ENCODE measurements at regions not wholly inside any gene's neighbourhood (a gene's known extent, or its start where the extent isn't known, plus 50 kb on each side); places are given as distances from the start of the nearest gene placed in this dataset.

DNA sequence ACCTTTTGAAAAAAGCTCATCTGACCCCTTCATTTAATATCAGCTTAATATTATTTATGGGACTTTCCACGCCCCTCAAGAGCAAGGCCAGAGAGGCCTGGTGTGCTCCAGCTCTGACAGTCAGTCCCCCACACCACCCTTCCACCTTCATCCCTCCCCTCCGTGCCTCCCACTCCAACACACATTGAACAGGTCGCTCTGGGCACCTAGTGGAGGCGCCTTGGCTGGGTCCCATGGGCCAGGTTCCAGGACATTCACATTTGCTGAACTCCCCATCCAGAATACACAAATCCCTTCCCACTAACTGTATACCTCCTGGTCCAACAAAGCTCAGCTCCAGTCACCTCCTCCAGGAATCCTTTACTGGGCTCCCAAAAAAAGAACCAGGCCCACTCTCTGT, 137.5 kb downstream of the BCOR start:
- dilution Hi-C loops (cut with HindIII; ENCODE audit: low sequenced_read_pairs, unreplicated experiment) = no loop called here
- POLR2A ChIA-PET (ENCODE audit: unreplicated experiment) = no interaction called here
- no peak overlapping the region for H2BK15ac ChIP-seq (ENCODE audit: low read depth, low read length)
- BruUV-seq (replicated peaks) = no TSS peak
- H2AFZ ChIP-seq (replicated peaks; ENCODE audit: low read length, poor library complexity) = no peak overlapping the region
- DNase-seq (no peak), ATAC-seq (ENCODE audit: low read depth) (no peak)
- no peaks in the 10 kb centered on the region for H3K36me3 ChIP-seq (ENCODE audit: control insufficient read depth, insufficient read depth, low read length)
- H3K56ac ChIP-seq (ENCODE audit: extremely low read depth, insufficient read depth, low read length) = no peak overlapping the region
- no peak overlapping the region for H3K4me3 ChIP-seq (ENCODE audit: insufficient read depth, low read depth, low read length)
- no peak overlapping the region for H2AK9ac ChIP-seq (replicated peaks; ENCODE audit: low read depth, low read length, poor library complexity)
- no peak overlapping the region for H4K5ac ChIP-seq (ENCODE audit: low read depth, low read length)
- H4K91ac ChIP-seq (ENCODE audit: insufficient read depth, low read depth, low read length) = no peak overlapping the region
- no peak overlapping the region for H3K23ac ChIP-seq (ENCODE audit: low read depth, low read length)
- no peak overlapping the region for H2AK5ac ChIP-seq (ENCODE audit: low read depth, low read length)
- H3K14ac ChIP-seq (replicated peaks; ENCODE audit: low read depth, low read length) = no peak overlapping the region
- no peak overlapping the region for H3K18ac ChIP-seq (ENCODE audit: low read depth, low read length)
- no peaks in the 10 kb centered on the region; the same call in 1 of the 2 replicates for H3K9me1 ChIP-seq (ENCODE audit: insufficient read depth, low read length)
- no peak overlapping the region for H2BK120ac ChIP-seq (ENCODE audit: low read depth, low read length)
- H3K27me3 ChIP-seq (ENCODE audit: control insufficient read depth, insufficient read depth, low read length) = peaks cover 26% of the 10 kb centered on the region
- CTCF ChIA-PET = interaction anchor here (0.7 kb wide), 2 partner anchors 56 to 557 kb away, joined by 3 read pairs; no protein-coding TSS in a partner anchor
- peaks cover 6% of the 10 kb centered on the region for H3K9me3 ChIP-seq (ENCODE audit: control insufficient read depth, insufficient read depth, low read length)
- no CpG with 5 or more reads among the region's 4 CpGs for WGBS, 2 experiments (ENCODE audit: extremely low coverage in 2 of 2, insufficient read length in 1 of 2)
- H2BK20ac ChIP-seq (ENCODE audit: low read depth, low read length) = no peak overlapping the region
- no peak overlapping the region for H3K4ac ChIP-seq (ENCODE audit: low read depth, low read length)
- H2BK5ac ChIP-seq (ENCODE audit: low read depth, low read length, poor library complexity, severe bottlenecking) = no peak overlapping the region
- no peak for TF ChIP-seq FOS (IDR thresholded peaks at IDR 0.05; ENCODE audit: low read depth, low read length)
- no peak for TF ChIP-seq NFE2L2 (IDR thresholded peaks at IDR 0.05; ENCODE audit: low read depth, low read length)
- no peak for TF ChIP-seq CHD1 (IDR thresholded peaks at IDR 0.05; ENCODE audit: low read depth, low read length)
- TF ChIP-seq CEBPB (IDR thresholded peaks at IDR 0.05; ENCODE audit: low read depth, low read length) = no peak
- TF ChIP-seq BHLHE40 (IDR thresholded peaks at IDR 0.05; ENCODE audit: low read depth, low read length) = no peak
- TF ChIP-seq RAD21 (IDR thresholded peaks at IDR 0.05; ENCODE audit: low read length) = no peak
- no peak for TF ChIP-seq MXI1 (IDR thresholded peaks at IDR 0.05; ENCODE audit: borderline replicate concordance, low read depth, low read length)
- no peak for TF ChIP-seq RCOR1 (IDR thresholded peaks at IDR 0.05; ENCODE audit: insufficient replicate concordance, low read length)
- in situ Hi-C loops (cut with MboI; ENCODE audit: low sequenced_read_pairs) = no loop called here
- intact Hi-C loops (cut with micrococcal nuclease) = no loop called here
- H3K27ac ChIP-seq (ENCODE audit: insufficient read depth, low read length) = no peak overlapping the region
- no peak overlapping the region for H3K9ac ChIP-seq (ENCODE audit: low read depth, low read length)
- H3K4me2 ChIP-seq (ENCODE audit: low read depth, low read length) = no peak overlapping the region
- no peaks in the 10 kb centered on the region for H4K20me1 ChIP-seq (ENCODE audit: insufficient read depth, low read length)
- no peaks in the 10 kb centered on the region for H3K4me1 ChIP-seq (ENCODE audit: control insufficient read depth, insufficient read depth, low read length)
- H3K79me1 ChIP-seq (ENCODE audit: low read depth in 1 of 2, low read length in 2 of 2) = no peaks in the 10 kb centered on the region
- H4K8ac ChIP-seq (ENCODE audit: low read depth in 2 of 2, low read length in 2 of 2) = no peak overlapping the region

All from IMR-90 (cell line).